Chondrocyte (in vitro differentiated cells): ENCODE measurements at regions not wholly inside any gene's neighbourhood (a gene's known extent, or its start where the extent isn't known, plus 50 kb on each side); places are given as distances from the start of the nearest gene placed in this dataset.

Source experiments
- DNase-seq: peaks from one replicate; pipeline ENCODE4 v3.0.0; 2021; ENCODE audit warnings: mixed read lengths, low spot score
- H3K27ac Mint-ChIP-seq: one replicate; pipeline ENCODE4 v1.8.0; 2021; ENCODE audit warnings: mild to moderate bottlenecking, moderate library complexity, mixed read lengths; ENCODE audit not compliant: unreplicated experiment
- H3K27me3 Mint-ChIP-seq: 2 replicates; pipeline ENCODE4 v1.8.0; 2021; ENCODE audit warnings: low read depth, mixed read lengths
- H3K36me3 Mint-ChIP-seq: 2 replicates; pipeline ENCODE4 v1.8.0; 2021; ENCODE audit warnings: low read depth, mixed read lengths
- H3K4me1 Mint-ChIP-seq: 2 replicates; pipeline ENCODE4 v1.8.0; 2021; ENCODE audit warnings: low read depth, mild to moderate bottlenecking, mixed read lengths
- H3K4me3 Mint-ChIP-seq: one replicate; pipeline ENCODE4 v1.8.0; 2021; ENCODE audit warnings: mild to moderate bottlenecking, moderate library complexity, mixed read lengths; ENCODE audit not compliant: unreplicated experiment
- H3K9me3 Mint-ChIP-seq: 2 replicates; pipeline ENCODE4 v1.8.0; 2021; ENCODE audit warnings: low read depth, mixed read lengths
- CTCF ChIP-seq: fragments of 200-600 bp; sonication (generic); IDR thresholded peaks from 2 replicates; pipeline ENCODE4 v1.5.0; 2021; ENCODE audit warnings: antibody characterized with exemption, mild to moderate bottlenecking, moderate library complexity

- no peaks in the 10 kb centered on the region for H3K36me3 Mint-ChIP-seq
- H3K9me3 Mint-ChIP-seq, result no peaks in the 10 kb centered on the region
- TF ChIP-seq CTCF, result no peak
- H3K27ac Mint-ChIP-seq, result no peak overlapping the region
- DNase-seq, result no peak
- H3K4me3 Mint-ChIP-seq, result no peak overlapping the region
- H3K4me1 Mint-ChIP-seq, result no peaks in the 10 kb centered on the region
- no peaks in the 10 kb centered on the region for H3K27me3 Mint-ChIP-seq
Measured at GRCh38 chr6:138012682-138013081, 94.5 kb downstream of the PERP start.

- no peak for DNase-seq
- Mint-ChIP-seq H3K4me3 (no peak overlapping the region), H3K9me3 (no peaks in the 10 kb centered on the region), H3K27ac (no peak overlapping the region), H3K27me3 (no peaks in the 10 kb centered on the region), H3K36me3 (no peaks in the 10 kb centered on the region), H3K4me1 (no peaks in the 10 kb centered on the region)
- no peak for TF ChIP-seq CTCF
Measured at GRCh38 chr6:138013959-138014358, 93.3 kb downstream of the PERP start.

- Mint-ChIP-seq H3K4me3 (no peak overlapping the region), H3K27me3 (peaks cover 4% of the 10 kb centered on the region), H3K9me3 (peaks cover 2% of the 10 kb centered on the region), H3K4me1 (no peaks in the 10 kb centered on the region), H3K36me3 (no peaks in the 10 kb centered on the region), H3K27ac (no peak overlapping the region)
- no peak for DNase-seq
- TF ChIP-seq CTCF, result no peak
Measured at GRCh38 chr6:138017166-138017757, 90.0 kb downstream of the PERP start.

- Mint-ChIP-seq H3K9me3 (peaks cover 2% of the 10 kb centered on the region), H3K27me3 (peaks cover 4% of the 10 kb centered on the region), H3K36me3 (no peaks in the 10 kb centered on the region), H3K4me1 (no peaks in the 10 kb centered on the region), H3K27ac (no peak overlapping the region), H3K4me3 (no peak overlapping the region)
- no peak for DNase-seq
- TF ChIP-seq CTCF, result no peak
Measured at GRCh38 chr6:138018297-138018696, 88.9 kb downstream of the PERP start.

- peaks cover 4% of the 10 kb centered on the region for H3K27me3 Mint-ChIP-seq
- H3K27ac Mint-ChIP-seq, result no peak overlapping the region
- H3K36me3 Mint-ChIP-seq, result no peaks in the 10 kb centered on the region
- no peaks in the 10 kb centered on the region for H3K9me3 Mint-ChIP-seq
- no peaks in the 10 kb centered on the region for H3K4me1 Mint-ChIP-seq
- no peak for TF ChIP-seq CTCF
- no peak overlapping the region for H3K4me3 Mint-ChIP-seq
- DNase-seq, result no peak
Measured at GRCh38 chr6:138025528-138025978, 81.7 kb downstream of the PERP start.
